GM19351 (cell line): ENCODE measurements at regions not wholly inside any gene's neighbourhood (a gene's known extent, or its start where the extent isn't known, plus 50 kb on each side); places are given as distances from the start of the nearest gene placed in this dataset.

Experiments
- ATAC-seq: cut with Tn5 transposase; IDR thresholded peaks from one replicate; pipeline ENCODE4 v1.9.1; 2021; ENCODE audit warnings: mild to moderate bottlenecking, moderate library complexity; ENCODE audit not compliant: unreplicated experiment

- ATAC-seq, result no peak
Observed at GRCh38 chr2:217220228-217221013, 360.6 kb upstream of the TNP1 start.

DNA sequence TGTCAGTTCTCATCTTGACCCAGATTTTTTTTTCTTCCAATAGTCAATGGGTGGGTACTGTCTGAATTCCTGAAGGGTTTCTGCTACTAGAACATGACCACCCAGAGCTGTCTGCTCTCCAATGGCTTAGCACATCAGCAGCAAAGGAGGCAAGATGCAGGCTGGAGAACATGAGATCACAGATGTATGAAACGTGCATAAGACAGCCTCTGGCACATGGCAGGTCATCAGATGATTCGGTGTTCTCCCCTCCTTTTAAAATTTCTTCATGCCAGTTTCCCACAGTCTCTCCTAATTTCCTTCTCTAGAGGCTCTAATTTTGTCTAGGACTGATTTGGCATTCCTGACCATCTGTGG lies 359.3 kb upstream of the TNP1 start:
- no peak for ATAC-seq

- peak; percentile 71 for ATAC-seq
Observed at GRCh38 chr2:217218269-217219163, 358.7 kb upstream of the TNP1 start.

GRCh38 chr2:217216982-217217381 lies 357.1 kb upstream of the TNP1 start:
- ATAC-seq, result no peak

GRCh38 chr2:217216316-217216715 lies 356.5 kb upstream of the TNP1 start:
- ATAC-seq, result no peak

GRCh38 chr2:217215877-217216276 lies 356.0 kb upstream of the TNP1 start:
- ATAC-seq, result no peak

GRCh38 chr2:217208867-217209266 lies 349.0 kb upstream of the TNP1 start:
- no peak for ATAC-seq

DNA sequence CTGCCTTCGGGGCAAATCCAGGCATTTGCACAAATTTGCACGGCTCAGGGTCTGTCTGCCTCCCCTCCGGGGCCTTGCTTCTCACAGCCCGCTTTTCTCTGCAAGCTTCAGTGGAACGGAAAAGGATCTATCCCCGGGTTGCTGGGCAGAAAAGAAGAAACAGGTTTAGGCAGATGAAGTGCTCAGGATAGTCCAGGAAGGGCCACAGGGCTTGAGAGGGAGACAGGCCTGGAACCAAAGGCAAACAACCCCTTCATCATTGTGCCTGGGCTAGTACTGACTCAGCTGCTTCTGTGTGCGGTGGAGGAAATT lies 347.8 kb upstream of the TNP1 start:
- no peak for ATAC-seq

DNA sequence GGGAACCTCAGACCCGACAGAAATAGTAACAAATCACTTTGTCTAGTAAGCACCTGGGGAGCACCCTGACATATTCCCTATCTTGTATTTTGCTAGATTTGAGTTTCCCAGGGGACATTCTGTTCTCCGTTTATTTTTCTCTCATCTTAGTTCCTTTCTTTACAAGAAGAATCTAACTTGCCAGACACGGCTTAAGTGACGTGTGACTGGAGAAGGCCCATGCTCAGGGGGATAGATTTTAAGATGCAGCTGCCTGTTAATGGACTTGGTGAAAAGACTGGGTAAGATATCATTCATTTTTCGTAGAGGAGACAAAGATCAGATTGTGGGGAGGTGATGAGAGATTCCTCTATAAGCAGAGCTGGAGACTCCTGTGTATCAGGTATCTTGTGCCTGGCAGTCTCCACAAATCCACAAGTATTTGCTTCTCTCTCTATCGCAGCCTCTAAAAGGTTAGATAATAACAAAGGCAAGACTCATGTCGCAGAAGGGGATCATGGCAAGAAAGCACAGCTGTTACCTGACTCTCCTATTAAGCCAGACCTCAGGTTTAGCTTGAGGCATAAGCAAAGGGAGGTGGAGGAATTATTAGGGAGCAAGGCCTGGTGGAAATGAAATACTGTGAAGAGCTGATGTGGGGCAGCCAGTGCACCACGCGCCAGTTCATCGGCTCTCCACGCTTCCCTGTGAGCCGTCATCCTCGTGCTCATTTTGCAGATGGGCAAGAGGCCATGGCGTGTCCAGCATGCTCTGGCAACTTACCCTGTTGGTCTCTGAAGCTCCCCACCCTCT lies 347.2 kb upstream of the TNP1 start:
- no peak for ATAC-seq

GRCh38 chr2:217206016-217206725 lies 346.3 kb upstream of the TNP1 start:
- no peak for ATAC-seq

DNA sequence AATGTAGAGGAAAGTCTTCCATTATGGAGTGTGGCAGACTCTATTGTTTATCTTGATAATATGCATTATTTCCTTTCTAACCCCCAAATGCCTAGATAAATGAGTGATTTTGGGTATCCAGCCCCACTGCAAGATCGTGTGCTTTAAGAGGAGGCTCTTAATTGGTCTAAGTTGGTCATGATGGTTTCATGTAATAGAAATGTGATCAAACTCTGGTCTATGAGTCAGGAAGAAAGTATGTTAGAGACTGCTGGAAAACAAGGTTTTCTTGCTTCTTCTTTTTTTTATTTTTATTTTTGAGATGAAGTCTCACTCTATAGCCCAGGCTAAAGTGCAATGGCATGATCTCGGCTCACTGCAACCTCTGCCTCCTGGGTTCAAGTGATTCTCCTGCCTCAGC lies 344.5 kb upstream of the TNP1 start:
- no peak for ATAC-seq

DNA sequence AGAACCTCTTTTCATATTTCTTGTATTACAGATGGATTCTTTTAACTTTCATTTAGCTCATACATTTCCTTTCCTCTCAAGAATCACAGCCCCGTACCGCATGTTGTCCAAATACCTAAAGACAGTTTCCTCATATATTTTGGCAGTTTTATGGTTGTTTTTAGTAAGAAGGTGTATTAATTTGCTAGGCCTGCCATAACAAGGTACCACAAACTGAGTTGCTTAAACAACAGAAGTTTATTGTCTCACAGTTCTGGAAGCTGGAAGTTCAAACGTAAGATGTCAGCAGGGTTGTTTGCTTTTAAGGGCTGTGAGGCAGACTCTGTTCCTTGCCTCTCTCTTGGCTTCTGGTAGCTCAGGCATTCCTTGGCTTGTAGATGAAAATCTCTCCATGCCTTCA lies 343.2 kb upstream of the TNP1 start:
- no peak for ATAC-seq

DNA sequence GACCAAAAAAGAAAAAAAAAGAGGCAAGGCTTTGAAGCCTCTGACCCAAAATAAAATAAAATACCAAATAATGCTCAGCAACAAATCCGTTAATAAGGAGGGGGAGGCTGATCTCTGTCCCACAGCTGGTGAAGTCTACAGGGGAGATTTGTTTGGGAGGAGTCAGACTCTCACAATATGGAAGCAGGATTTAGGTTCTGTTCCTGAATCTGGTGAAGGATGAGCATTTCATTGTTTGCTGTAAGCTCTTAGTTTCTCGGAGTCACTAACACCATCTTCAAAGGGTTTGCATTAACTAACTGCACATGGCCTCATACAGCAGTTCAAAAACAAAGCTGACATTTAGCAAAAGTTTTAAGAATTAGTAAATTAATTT lies 339.4 kb upstream of the TNP1 start:
- no peak for ATAC-seq

GRCh38 chr2:217195658-217196446 lies 336.0 kb upstream of the TNP1 start:
- ATAC-seq, result no peak

DNA sequence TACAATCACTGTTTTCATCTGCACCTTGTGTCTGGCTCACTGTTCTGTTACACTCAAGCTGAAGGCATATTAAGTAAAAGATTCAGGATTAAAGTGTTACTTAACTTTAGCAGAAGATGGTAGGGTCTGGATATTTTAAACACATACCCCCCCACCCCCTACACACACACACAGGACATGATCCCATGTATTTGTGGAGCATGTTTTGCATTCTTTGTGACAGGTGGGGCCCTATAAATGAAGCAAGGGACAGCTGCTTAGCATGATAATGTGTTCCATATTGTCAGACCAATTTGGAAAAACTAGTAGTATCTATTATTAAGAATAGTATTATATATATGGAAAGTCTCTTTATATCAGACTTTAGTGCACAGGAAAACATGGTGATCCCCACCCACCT lies 335.2 kb upstream of the TNP1 start:
- ATAC-seq, result no peak

DNA sequence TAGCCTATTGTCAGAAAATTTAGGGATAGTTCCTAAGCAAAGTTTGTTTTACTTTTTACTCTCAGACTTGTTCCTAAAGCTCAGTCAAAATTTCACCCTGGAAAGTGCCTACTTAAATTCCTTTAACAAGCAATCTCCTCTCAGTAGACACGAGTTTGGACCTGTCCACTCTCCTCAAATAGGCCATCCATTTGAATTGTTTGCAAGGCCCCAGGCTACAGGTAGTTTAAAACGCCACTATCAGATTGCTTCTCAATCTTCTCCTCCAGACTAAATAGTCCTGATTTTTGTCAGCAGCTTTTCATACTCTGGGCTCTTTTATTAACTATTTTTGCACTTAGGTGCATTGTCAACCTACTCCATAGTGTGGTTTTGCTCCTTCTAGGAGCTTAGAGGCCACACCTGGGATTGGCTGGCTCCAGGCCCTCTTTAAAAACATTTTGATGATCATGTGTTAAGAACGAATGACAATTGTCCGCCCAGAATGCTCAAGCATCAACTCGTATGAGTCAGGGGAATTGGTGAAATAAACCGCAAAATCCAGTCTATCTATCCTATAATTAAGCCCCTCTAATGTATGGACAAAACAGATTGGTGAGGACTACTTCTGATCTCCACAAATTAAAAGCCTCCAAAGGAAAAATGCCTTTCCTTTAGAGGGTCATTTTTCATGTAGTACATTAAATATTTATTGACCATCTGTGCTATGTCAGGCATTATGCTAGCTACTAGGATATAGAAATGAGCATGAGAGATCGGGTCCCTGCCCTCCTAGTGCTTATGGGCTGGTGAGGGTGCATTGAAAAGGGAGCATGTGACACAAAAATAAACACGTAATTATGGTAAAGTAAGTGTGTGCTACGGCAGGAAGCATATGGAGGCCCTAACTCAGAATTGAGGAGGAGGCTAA lies 333.8 kb upstream of the TNP1 start:
- ATAC-seq, result no peak

GRCh38 chr2:217192366-217192765 lies 332.5 kb upstream of the TNP1 start:
- no peak for ATAC-seq

DNA sequence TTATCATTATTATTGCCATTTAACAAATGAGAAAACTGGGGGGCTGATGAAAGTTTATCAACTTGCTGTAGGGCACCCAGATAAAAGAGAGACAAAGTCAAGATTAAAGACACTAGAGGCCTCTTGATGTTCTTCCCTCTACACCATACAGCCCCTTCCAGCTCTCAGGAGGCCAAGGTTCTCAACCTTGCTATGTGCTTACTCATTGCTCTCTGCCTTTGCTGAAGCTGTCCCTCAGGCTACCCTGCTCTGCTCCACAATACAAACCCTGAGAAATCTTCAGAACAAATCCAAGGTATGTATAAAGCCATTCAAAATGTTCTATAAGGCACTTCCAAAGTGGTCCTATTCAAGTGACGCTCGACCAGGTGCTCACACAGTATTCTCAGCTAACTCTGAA lies 329.9 kb upstream of the TNP1 start:
- ATAC-seq, result no peak

DNA sequence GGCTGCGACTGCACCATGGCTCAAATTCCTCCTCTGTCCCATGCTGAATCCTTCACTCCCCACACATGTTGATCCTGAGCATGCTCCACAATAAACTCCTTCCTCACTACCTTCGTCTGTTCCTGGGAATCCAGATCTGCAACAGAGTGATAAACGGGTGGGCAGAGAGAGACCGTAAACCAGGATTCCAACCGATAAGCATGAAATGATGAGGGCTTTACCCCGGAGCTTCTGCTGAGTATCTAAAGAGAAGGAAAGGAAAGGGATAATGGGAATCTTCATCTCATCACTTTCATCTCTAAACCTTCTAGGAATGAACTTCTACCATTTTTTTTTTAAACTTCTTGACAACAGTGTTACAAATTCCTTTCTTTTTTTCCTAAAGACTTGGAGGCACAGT lies 329.3 kb upstream of the TNP1 start:
- no peak for ATAC-seq
